ENCODE measurements at regions not wholly inside any gene's neighbourhood (a gene's known extent, or its start where the extent isn't known, plus 50 kb on each side); places are given as distances from the start of the nearest gene placed in this dataset.

DNA sequence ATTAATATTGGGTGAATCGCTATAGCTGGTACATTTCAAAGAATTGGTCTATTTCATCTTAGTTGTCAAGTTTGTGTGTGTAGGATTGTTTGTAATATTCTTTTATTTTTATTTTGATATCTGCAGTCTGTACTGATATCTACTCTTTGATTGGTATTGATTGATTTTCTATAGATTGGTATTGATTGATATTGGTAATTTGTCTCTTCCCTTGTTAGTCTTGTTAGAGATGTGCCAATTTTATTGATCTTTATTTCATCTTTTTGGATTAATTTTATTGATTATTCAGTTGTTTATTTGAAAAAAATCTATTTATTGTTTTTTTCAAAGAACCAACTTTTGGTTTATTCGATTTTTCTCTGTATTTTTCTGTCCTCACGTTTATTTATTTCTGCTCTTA, 61.4 kb downstream of the TM2D3 start:
- Histone ChIP-seq H3K9ac (ENCODE audit: insufficient read depth in 1 of 2, low read length in 2 of 2) (no peak overlapping the region), H3K4me3 (no peak overlapping the region), H3K9me3 (ENCODE audit: control insufficient read depth in 4 of 4, insufficient read depth in 3 of 4, low read length in 3 of 4) (no peaks in the 10 kb centered on the region), H3K4me1 (ENCODE audit: control insufficient read depth in 5 of 5, insufficient read depth in 5 of 5, low read length in 5 of 5) (no peaks in the 10 kb centered on the region), H3K27me3 (ENCODE audit: control insufficient read depth in 3 of 3, insufficient read depth in 3 of 3, low read length in 2 of 3) (no peaks in the 10 kb centered on the region), H3K36me3 (ENCODE audit: control insufficient read depth in 4 of 4, insufficient read depth in 4 of 4, low read length in 4 of 4) (no peaks in the 10 kb centered on the region), H3K27ac (ENCODE audit: low read depth in 1 of 2, low read length in 1 of 2) (no peak overlapping the region)
- no peak for ATAC-seq (ENCODE audit: insufficient read depth, low FRiP score)
- TF ChIP-seq, protein P1, sequence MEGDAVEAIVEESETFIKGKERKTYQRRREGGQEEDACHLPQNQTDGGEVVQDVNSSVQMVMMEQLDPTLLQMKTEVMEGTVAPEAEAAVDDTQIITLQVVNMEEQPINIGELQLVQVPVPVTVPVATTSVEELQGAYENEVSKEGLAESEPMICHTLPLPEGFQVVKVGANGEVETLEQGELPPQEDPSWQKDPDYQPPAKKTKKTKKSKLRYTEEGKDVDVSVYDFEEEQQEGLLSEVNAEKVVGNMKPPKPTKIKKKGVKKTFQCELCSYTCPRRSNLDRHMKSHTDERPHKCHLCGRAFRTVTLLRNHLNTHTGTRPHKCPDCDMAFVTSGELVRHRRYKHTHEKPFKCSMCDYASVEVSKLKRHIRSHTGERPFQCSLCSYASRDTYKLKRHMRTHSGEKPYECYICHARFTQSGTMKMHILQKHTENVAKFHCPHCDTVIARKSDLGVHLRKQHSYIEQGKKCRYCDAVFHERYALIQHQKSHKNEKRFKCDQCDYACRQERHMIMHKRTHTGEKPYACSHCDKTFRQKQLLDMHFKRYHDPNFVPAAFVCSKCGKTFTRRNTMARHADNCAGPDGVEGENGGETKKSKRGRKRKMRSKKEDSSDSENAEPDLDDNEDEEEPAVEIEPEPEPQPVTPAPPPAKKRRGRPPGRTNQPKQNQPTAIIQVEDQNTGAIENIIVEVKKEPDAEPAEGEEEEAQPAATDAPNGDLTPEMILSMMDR (IDR thresholded peaks at IDR 0.05; ENCODE audit: control extremely low read depth, extremely low read depth) = no peak
- WGBS, 2 donors = 60 to 72% methylated on average over 3 of the region's 3 CpGs
- no peak for DNase-seq

DNA sequence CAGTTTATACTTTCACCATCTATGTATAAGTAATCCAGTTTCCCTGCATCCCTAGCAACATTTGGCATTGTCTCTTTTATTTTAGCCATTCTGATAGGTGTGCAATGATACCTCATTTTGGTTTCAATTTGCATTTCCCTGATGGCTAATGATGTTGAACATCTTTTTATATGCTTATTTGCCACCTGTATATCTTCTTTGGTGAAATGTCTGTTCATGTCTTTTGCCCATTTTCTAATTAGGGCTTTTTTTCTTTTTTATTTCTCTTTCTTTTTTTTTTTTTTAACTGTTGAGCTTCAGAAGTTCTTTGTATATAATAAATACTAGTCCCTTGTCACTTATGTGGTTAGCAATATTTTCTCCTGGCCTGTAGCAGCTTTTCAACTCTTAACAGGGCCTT, 68.9 kb downstream of the TM2D3 start:
- Histone ChIP-seq H3K27me3 (ENCODE audit: control insufficient read depth in 3 of 3, insufficient read depth in 3 of 3, low read length in 2 of 3) (no peaks in the 10 kb centered on the region), H3K27ac (ENCODE audit: low read depth in 1 of 2, low read length in 1 of 2) (no peak overlapping the region), H3K4me3 (no peak overlapping the region), H3K9ac (ENCODE audit: insufficient read depth in 1 of 2, low read length in 2 of 2) (no peak overlapping the region), H3K4me1 (ENCODE audit: control insufficient read depth in 5 of 5, insufficient read depth in 5 of 5, low read length in 5 of 5) (no peaks in the 10 kb centered on the region), H3K36me3 (ENCODE audit: control insufficient read depth in 4 of 4, insufficient read depth in 4 of 4, low read length in 4 of 4) (no peaks in the 10 kb centered on the region), H3K9me3 (ENCODE audit: control insufficient read depth in 4 of 4, insufficient read depth in 3 of 4, low read length in 3 of 4) (peaks cover 0 to 4% (median 0%) of the 10 kb centered on the region in 4 donors)
- DNase-seq (no peak), ATAC-seq (ENCODE audit: insufficient read depth, low FRiP score) (no peak)
- TF ChIP-seq, protein P1 (IDR thresholded peaks at IDR 0.05; ENCODE audit: control extremely low read depth, extremely low read depth) = no peak

GRCh38 chr15:101580431-101580830, 71.8 kb downstream of the TM2D3 start:
- WGBS, 2 donors = 85 to 86% methylated on average over 11 of the region's 11 CpGs
- TF ChIP-seq, protein P1 (IDR thresholded peaks at IDR 0.05; ENCODE audit: control extremely low read depth, extremely low read depth) = no peak
- Histone ChIP-seq H3K27ac (ENCODE audit: low read depth in 1 of 2, low read length in 1 of 2) (no peak overlapping the region), H3K9me3 (ENCODE audit: control insufficient read depth in 4 of 4, insufficient read depth in 3 of 4, low read length in 3 of 4) (peaks cover 0 to 4% (median 0%) of the 10 kb centered on the region in 4 donors), H3K4me1 (ENCODE audit: control insufficient read depth in 5 of 5, insufficient read depth in 5 of 5, low read length in 5 of 5) (no peaks in the 10 kb centered on the region), H3K36me3 (ENCODE audit: control insufficient read depth in 4 of 4, insufficient read depth in 4 of 4, low read length in 4 of 4) (no peaks in the 10 kb centered on the region), H3K27me3 (ENCODE audit: control insufficient read depth in 3 of 3, insufficient read depth in 3 of 3, low read length in 2 of 3) (no peaks in the 10 kb centered on the region), H3K9ac (ENCODE audit: insufficient read depth in 1 of 2, low read length in 2 of 2) (no peak overlapping the region), H3K4me3 (no peak overlapping the region)
- no peak for ATAC-seq (ENCODE audit: insufficient read depth, low FRiP score)
- DNase-seq = no peak

DNA sequence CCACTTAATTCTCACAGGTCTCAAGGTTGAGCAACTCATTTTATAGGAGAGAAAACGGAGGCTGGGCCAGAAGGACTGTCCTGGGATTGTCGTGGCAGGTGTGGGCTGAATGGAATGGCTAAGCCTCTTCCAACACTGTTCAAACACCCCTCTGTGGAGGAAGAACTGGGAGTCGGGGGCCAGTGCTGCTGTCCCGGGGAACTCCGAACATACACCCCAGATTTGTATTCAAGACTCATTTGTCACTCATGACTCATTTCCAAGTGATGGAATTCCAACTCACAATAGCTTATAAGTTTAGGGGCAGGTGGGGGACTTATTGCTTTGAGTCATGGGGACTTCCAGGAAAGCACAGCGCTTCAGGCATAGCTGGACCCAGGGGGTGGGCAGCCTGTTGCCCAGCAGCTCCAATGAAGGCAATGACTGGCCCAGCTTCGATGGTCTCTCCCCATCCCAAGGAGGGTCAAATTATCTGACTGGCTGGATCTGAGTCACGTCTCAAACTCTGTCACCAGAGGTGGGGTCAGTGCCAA, 72.5 kb downstream of the TM2D3 start:
- no peak for DNase-seq
- no peaks in the 10 kb centered on the region for H3K36me3 ChIP-seq (ENCODE audit: control insufficient read depth in 4 of 4, insufficient read depth in 4 of 4, low read length in 4 of 4)
- WGBS, 2 donors = 66 to 73% methylated on average over 8 of the region's 8 CpGs
- TF ChIP-seq, protein P1 (IDR thresholded peaks at IDR 0.05; ENCODE audit: control extremely low read depth, extremely low read depth) = no peak
- no peak overlapping the region for H3K27ac ChIP-seq (ENCODE audit: low read depth in 1 of 2, low read length in 1 of 2)
- H3K4me3 ChIP-seq = no peak overlapping the region
- H3K27me3 ChIP-seq (ENCODE audit: control insufficient read depth in 3 of 3, insufficient read depth in 3 of 3, low read length in 2 of 3) = no peaks in the 10 kb centered on the region
- H3K9me3 ChIP-seq (ENCODE audit: control insufficient read depth in 4 of 4, insufficient read depth in 3 of 4, low read length in 3 of 4) = peaks cover 0 to 4% (median 0%) of the 10 kb centered on the region in 4 donors
- ATAC-seq (ENCODE audit: insufficient read depth, low FRiP score) = no peak
- no peak overlapping the region for H3K9ac ChIP-seq (ENCODE audit: insufficient read depth in 1 of 2, low read length in 2 of 2)
- no peaks in the 10 kb centered on the region for H3K4me1 ChIP-seq (ENCODE audit: control insufficient read depth in 5 of 5, insufficient read depth in 5 of 5, low read length in 5 of 5)
